Neuronal stem cell (in vitro differentiated cells): ENCODE measurements at regions not wholly inside any gene's neighbourhood (a gene's known extent, or its start where the extent isn't known, plus 50 kb on each side); places are given as distances from the start of the nearest gene placed in this dataset.
A peak's percentile ranks its signal among the peaks of the same experiment; 100 is the strongest.
"Not testable (repeated sequence)": the region's sequence is repeated elsewhere in the genome, so short reads cannot be mapped to it uniquely, and the experiment has no call there.

Source experiments
- DNase-seq: peaks from one replicate; pipeline ENCODE4 v3.0.0-alpha.2; 2013; ENCODE audit warnings: low spot score
- H2AFZ ChIP-seq: one replicate; pipeline ENCODE4 v1.6.1; 2013; ENCODE audit warnings: mild to moderate bottlenecking, low read length, inconsistent platforms
- H2AK5ac ChIP-seq: 2 replicates; pipeline ENCODE4 v1.6.1; 2013; ENCODE audit warnings: low read depth, mild to moderate bottlenecking, inconsistent platforms, low read length, moderate library complexity, mixed read lengths
- H2BK120ac ChIP-seq: 2 replicates; pipeline ENCODE4 v1.6.1; 2013; ENCODE audit warnings: low read depth, mild to moderate bottlenecking, inconsistent platforms, low read length, moderate library complexity, mixed read lengths
- H2BK12ac ChIP-seq: one replicate; pipeline ENCODE4 v1.6.1; 2013; ENCODE audit warnings: low read length, inconsistent platforms
- H2BK15ac ChIP-seq: 2 replicates; pipeline ENCODE4 v1.6.1; 2013; ENCODE audit warnings: mild to moderate bottlenecking, low read length, inconsistent platforms, mixed read lengths
- H2BK5ac ChIP-seq: one replicate; pipeline ENCODE4 v1.6.1; 2013; ENCODE audit warnings: inconsistent platforms, mild to moderate bottlenecking, low read length, moderate library complexity
- H3K14ac ChIP-seq: one replicate; pipeline ENCODE4 v1.6.1; 2013; ENCODE audit warnings: low read length, inconsistent platforms
- H3K18ac ChIP-seq: 2 replicates; pipeline ENCODE4 v1.6.1; 2013; ENCODE audit warnings: low read length, inconsistent platforms
- H3K23ac ChIP-seq: 2 replicates; pipeline ENCODE4 v1.6.1; 2013; ENCODE audit warnings: low read depth, mild to moderate bottlenecking, mixed read lengths, low read length, inconsistent platforms; ENCODE audit not compliant: poor library complexity
- H3K27ac ChIP-seq: replicated peaks from 3 replicates; pipeline ENCODE4 v1.5.1; 2013; ENCODE audit warnings: low read length, inconsistent platforms
- H3K27me3 ChIP-seq, 3 experiments: 2 replicates each; pipeline ENCODE4 v1.6.1; 2013; ENCODE audit warnings: low read length in 3 of 3, mild to moderate bottlenecking in 2 of 3, inconsistent platforms in 1 of 3, low read depth in 1 of 3, mixed read lengths in 1 of 3, moderate library complexity in 1 of 3; ENCODE audit not compliant: control insufficient read depth in 3 of 3, insufficient read depth in 3 of 3
- H3K36me3 ChIP-seq, 2 donors: replicated peaks in 1 of 2; 2 replicates each; pipeline ENCODE4 v1.6.1; 2013; ENCODE audit warnings: low read length in 2 of 2; ENCODE audit not compliant: control insufficient read depth in 2 of 2, insufficient read depth in 2 of 2
- H3K4ac ChIP-seq: 2 replicates; pipeline ENCODE4 v1.6.1; 2013; ENCODE audit warnings: inconsistent platforms, mild to moderate bottlenecking, low read length, moderate library complexity
- H3K4me1 ChIP-seq, 2 donors: 1 replicate in 1 of 2; 2 replicates in 1 of 2; pipeline ENCODE4 v1.6.1; 2013; ENCODE audit warnings: low read length in 2 of 2, low read depth in 1 of 2; ENCODE audit not compliant: control insufficient read depth in 2 of 2, insufficient read depth in 1 of 2
- H3K4me2 ChIP-seq: one replicate; pipeline ENCODE4 v1.6.1; 2013; ENCODE audit warnings: mild to moderate bottlenecking, low read length, inconsistent platforms; ENCODE audit not compliant: insufficient read depth, poor library complexity, severe bottlenecking
- H3K4me3 ChIP-seq, 2 donors: 2 replicates each; pipeline ENCODE4 v1.5.1; 2013; ENCODE audit warnings: low read length in 2 of 2, mild to moderate bottlenecking in 2 of 2, inconsistent platforms in 1 of 2, moderate library complexity in 1 of 2
- H3K79me1 ChIP-seq: one replicate; pipeline ENCODE4 v1.6.1; 2013; ENCODE audit warnings: low read depth, mild to moderate bottlenecking, inconsistent platforms, low read length, moderate library complexity
- H3K9ac ChIP-seq: one replicate; pipeline ENCODE4 v1.6.1; 2013; ENCODE audit warnings: mild to moderate bottlenecking, low read depth, low read length, inconsistent platforms; ENCODE audit not compliant: poor library complexity
- H3K9me3 ChIP-seq, 2 donors: replicated peaks in 1 of 2; 2 replicates each; pipeline versions ENCODE3 to v1.6.1; 2013; ENCODE audit warnings: low read length in 2 of 2, mild to moderate bottlenecking in 2 of 2, inconsistent platforms in 1 of 2, low read depth in 1 of 2, mixed read lengths in 1 of 2, moderate library complexity in 1 of 2; ENCODE audit not compliant: control insufficient read depth in 2 of 2, insufficient read depth in 1 of 2
- H4K8ac ChIP-seq: one replicate; pipeline ENCODE4 v1.6.1; 2013; ENCODE audit warnings: low read depth, mild to moderate bottlenecking, inconsistent platforms, low read length, moderate library complexity
- H4K91ac ChIP-seq: one replicate; pipeline ENCODE4 v1.6.1; 2013; ENCODE audit warnings: low read length, low read depth, mild to moderate bottlenecking, inconsistent platforms; ENCODE audit not compliant: poor library complexity
- WGBS, 2 donors: extraction: QIAGEN DNeasy Blood & Tissue Kit; methylation state at CpG; one replicate each; pipeline ENCODE4 v1.1.7; 2013; ENCODE audit warnings: missing lambda C conversion rate in 2 of 2, mixed read lengths in 1 of 2; ENCODE audit not compliant: insufficient read length in 2 of 2, insufficient replicate concordance in 1 of 2; ENCODE audit errors: extremely low coverage in 2 of 2; 5-methylcytosine and 5-hydroxymethylcytosine counted together

DNA sequence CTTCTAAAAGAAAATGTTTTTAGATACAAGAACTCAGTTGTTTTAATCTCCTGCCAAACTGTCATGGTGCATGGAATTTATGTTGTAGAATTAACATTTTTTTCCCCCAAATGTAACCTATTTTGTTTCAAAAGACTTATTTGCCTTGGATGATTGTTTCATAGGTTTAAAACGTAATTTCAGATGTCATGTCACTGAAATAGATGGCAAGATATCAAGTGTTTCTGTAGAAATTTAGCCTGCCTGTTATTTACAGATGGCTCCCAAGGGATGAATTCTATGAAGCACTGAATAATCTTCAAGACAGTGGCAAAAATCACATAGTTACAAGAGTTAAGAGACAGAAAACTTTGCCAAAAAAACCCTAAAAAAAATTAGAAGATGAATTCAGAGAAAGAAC lies 1484.6 kb downstream of the OLFM4 start:
- Histone ChIP-seq H3K4me1 (no peaks in the 10 kb centered on the region), H4K8ac (no peak overlapping the region), H3K79me1 (no peaks in the 10 kb centered on the region), H2BK12ac (no peak overlapping the region), H3K14ac (no peak overlapping the region), H2BK15ac (no peak overlapping the region), H2AFZ (peak overlapping the region; percentile 6), H3K36me3 (no peaks in the 10 kb centered on the region), H4K91ac (no peak overlapping the region), H3K9me3 (no peaks in the 10 kb centered on the region), H3K9ac (no peak overlapping the region), H2BK5ac (no peak overlapping the region), H3K4me2 (no peak overlapping the region), H3K4me3 (no peak overlapping the region), H2AK5ac (no peak overlapping the region), H3K18ac (no peak overlapping the region), H2BK120ac (no peak overlapping the region), H3K23ac (no peak overlapping the region), H3K4ac (no peak overlapping the region), H3K27me3 (no peaks in the 10 kb centered on the region), H3K27ac (no peak overlapping the region)
- DNase-seq: no peak
- WGBS, 2 donors: no CpG with 5 or more reads among the region's 1 CpG

- no peaks in the 10 kb centered on the region for H3K36me3 ChIP-seq
Observed at GRCh38 chr13:54536112-54536511, 1507.5 kb downstream of the OLFM4 start.

GRCh38 chr13:54563286-54563685 lies 1534.7 kb downstream of the OLFM4 start:
- H3K36me3 ChIP-seq: no peaks in the 10 kb centered on the region
- H3K27ac ChIP-seq: no peak overlapping the region
- H3K4ac ChIP-seq: no peak overlapping the region
- no peaks in the 10 kb centered on the region for H3K9me3 ChIP-seq
- H3K23ac ChIP-seq: no peak overlapping the region
- H3K14ac ChIP-seq: no peak overlapping the region
- no peak overlapping the region for H3K4me2 ChIP-seq
- H3K4me1 ChIP-seq: no peaks in the 10 kb centered on the region
- no peaks in the 10 kb centered on the region for H3K27me3 ChIP-seq
- no peak overlapping the region for H2BK120ac ChIP-seq
- no peak overlapping the region for H3K4me3 ChIP-seq
- no peak overlapping the region for H2AFZ ChIP-seq
- no peak overlapping the region for H2BK15ac ChIP-seq
- no peak for DNase-seq
- no peak overlapping the region for H4K91ac ChIP-seq
- H2BK12ac ChIP-seq: no peak overlapping the region
- WGBS, 2 donors: no CpG with 5 or more reads among the region's 2 CpGs
- H3K9ac ChIP-seq: no peak overlapping the region
- no peaks in the 10 kb centered on the region for H3K79me1 ChIP-seq
- no peak overlapping the region for H2BK5ac ChIP-seq
- H4K8ac ChIP-seq: no peak overlapping the region
- H2AK5ac ChIP-seq: no peak overlapping the region
- no peak overlapping the region for H3K18ac ChIP-seq

More at GRCh38 chr13:54536112-54536511, 1507.5 kb downstream of the OLFM4 start:
- H3K9me3 ChIP-seq: no peaks in the 10 kb centered on the region
- H3K4me2 ChIP-seq: no peak overlapping the region
- H3K27ac ChIP-seq: no peak overlapping the region
- no peak overlapping the region for H3K18ac ChIP-seq
- no peak overlapping the region for H3K14ac ChIP-seq
- no CpG with 5 or more reads among the region's 3 CpGs for WGBS, 2 donors
- no peak overlapping the region for H3K9ac ChIP-seq
- H2AFZ ChIP-seq: no peak overlapping the region
- H2BK15ac ChIP-seq: no peak overlapping the region
- H4K8ac ChIP-seq: no peak overlapping the region
- H3K23ac ChIP-seq: no peak overlapping the region
- H3K27me3 ChIP-seq: no peaks in the 10 kb centered on the region
- H2BK5ac ChIP-seq: no peak overlapping the region
- no peak overlapping the region for H2BK120ac ChIP-seq
- no peak overlapping the region for H2AK5ac ChIP-seq
- no peak overlapping the region for H3K4me3 ChIP-seq
- no peak overlapping the region for H4K91ac ChIP-seq
- peaks cover 0 to 3% of the 10 kb centered on the region in 2 donors for H3K4me1 ChIP-seq
- no peak overlapping the region for H2BK12ac ChIP-seq
- DNase-seq: no peak
- no peak overlapping the region for H3K4ac ChIP-seq
- H3K79me1 ChIP-seq: no peaks in the 10 kb centered on the region

GRCh38 chr13:54572037-54572436 lies 1543.4 kb downstream of the OLFM4 start:
- DNase-seq, H4K91ac ChIP-seq, H3K4me2 ChIP-seq, H2BK15ac ChIP-seq, H3K4me1 ChIP-seq, H4K8ac ChIP-seq, H3K14ac ChIP-seq, H3K9me3 ChIP-seq, H3K27me3 ChIP-seq, H3K27ac ChIP-seq, H3K79me1 ChIP-seq, H2AK5ac ChIP-seq, H3K18ac ChIP-seq, H2BK5ac ChIP-seq, H3K4ac ChIP-seq, H3K9ac ChIP-seq, H2BK12ac ChIP-seq, H3K23ac ChIP-seq, H3K36me3 ChIP-seq, H2BK120ac ChIP-seq: not testable (repeated sequence)
- Histone ChIP-seq H3K4me3 (peak overlapping the region in 1 of 2 donors; percentile 4), H2AFZ (peak overlapping the region; percentile 29)
- WGBS, 2 donors: no CpG with 5 or more reads among the region's 13 CpGs
